NB4 (cell line): ENCODE measurements at regions not wholly inside any gene's neighbourhood (a gene's known extent, or its start where the extent isn't known, plus 50 kb on each side); places are given as distances from the start of the nearest gene placed in this dataset.

Experiments
- DNase-seq: peaks from one replicate; pipeline ENCODE4 v3.0.0; 2010; ENCODE audit warnings: low read depth
- H3K4me3 ChIP-seq: one replicate; pipeline ENCODE4 v1.5.1; 2011; ENCODE audit warnings: mild to moderate bottlenecking, low read depth, low read length, moderate library complexity
- MYC ChIP-seq: IDR thresholded peaks from 2 replicates; pipeline ENCODE4 v1.6.1; 2011; ENCODE audit warnings: low read depth, low read length
- POLR2A ChIP-seq: IDR thresholded peaks from 2 replicates; pipeline ENCODE4 v1.6.1; 2011; ENCODE audit warnings: mild to moderate bottlenecking; ENCODE audit not compliant: insufficient read length; ENCODE audit errors: extremely low read depth
- TF ChIP-seq, protein P1 (sequence below): IDR thresholded peaks from one replicate; pipeline ENCODE4 v1.5.1; 2012; ENCODE audit warnings: low read depth, low read length
- TF ChIP-seq, protein P2 (sequence below): IDR thresholded peaks from 2 replicates; pipeline ENCODE4 v1.6.1; 2011; ENCODE audit warnings: low read depth, low read length

DNA sequence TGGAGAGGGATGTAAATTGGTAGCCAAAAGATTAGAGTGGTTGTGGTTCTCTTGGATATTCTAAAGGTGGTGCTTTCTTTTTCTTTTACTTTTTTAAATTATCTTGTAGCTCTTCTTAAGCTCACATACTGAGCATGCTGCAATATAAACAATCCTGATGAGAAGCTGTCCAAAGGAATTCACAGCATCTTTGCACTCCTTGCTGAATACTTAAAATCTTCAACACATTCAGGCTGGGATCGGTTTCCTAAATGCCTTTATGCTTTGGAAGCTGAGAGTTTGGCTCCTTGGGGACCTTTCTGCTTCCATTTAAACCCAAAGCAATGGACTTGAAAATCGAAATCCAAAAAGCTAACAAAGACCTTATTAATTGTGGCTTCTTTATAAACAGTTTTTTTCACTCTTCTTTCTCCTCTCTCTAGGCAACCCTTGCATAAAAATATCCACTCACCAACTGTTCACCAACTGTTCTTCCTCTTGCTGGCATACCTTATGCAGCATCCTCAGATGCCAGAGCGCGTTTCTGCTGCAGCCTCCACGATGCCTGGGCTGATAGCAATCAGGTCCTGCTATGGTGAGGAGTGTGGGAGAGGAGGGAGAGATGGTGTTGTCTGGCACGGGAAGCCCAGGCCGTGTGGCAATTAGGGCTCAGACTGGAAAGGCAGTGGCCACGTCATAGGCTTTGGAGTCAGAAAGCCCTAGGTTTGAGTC lies 535.8 kb upstream of the DAB1 start:
- DNase-seq = no peak
- TF ChIP-seq, protein P1, sequence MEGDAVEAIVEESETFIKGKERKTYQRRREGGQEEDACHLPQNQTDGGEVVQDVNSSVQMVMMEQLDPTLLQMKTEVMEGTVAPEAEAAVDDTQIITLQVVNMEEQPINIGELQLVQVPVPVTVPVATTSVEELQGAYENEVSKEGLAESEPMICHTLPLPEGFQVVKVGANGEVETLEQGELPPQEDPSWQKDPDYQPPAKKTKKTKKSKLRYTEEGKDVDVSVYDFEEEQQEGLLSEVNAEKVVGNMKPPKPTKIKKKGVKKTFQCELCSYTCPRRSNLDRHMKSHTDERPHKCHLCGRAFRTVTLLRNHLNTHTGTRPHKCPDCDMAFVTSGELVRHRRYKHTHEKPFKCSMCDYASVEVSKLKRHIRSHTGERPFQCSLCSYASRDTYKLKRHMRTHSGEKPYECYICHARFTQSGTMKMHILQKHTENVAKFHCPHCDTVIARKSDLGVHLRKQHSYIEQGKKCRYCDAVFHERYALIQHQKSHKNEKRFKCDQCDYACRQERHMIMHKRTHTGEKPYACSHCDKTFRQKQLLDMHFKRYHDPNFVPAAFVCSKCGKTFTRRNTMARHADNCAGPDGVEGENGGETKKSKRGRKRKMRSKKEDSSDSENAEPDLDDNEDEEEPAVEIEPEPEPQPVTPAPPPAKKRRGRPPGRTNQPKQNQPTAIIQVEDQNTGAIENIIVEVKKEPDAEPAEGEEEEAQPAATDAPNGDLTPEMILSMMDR = no peak
- no peak overlapping the region for H3K4me3 ChIP-seq

DNA sequence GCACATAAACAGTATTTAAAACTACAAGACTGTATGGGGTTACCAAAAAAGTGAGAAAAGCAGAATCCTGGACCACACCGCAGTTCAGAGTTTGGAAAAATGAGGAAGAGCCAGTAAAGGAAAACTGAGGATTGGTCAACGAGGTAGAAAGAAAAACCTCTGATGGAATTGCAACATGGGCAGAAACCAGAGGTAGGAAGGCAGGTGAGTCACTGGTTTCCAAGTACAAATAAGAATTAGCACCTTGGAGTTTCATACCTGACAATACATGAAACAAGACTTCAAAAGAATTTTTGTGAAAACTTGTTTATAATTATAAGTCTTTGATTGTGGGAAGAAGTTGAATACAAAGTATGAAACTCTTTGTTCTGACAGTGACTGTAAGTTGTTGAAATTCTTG lies 533.7 kb upstream of the DAB1 start:
- H3K4me3 ChIP-seq = no peak overlapping the region
- TF ChIP-seq MYC (no peak), POLR2A (no peak)
- TF ChIP-seq, protein P2, sequence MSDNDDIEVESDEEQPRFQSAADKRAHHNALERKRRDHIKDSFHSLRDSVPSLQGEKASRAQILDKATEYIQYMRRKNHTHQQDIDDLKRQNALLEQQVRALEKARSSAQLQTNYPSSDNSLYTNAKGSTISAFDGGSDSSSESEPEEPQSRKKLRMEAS = no peak
- TF ChIP-seq, protein P1 = no peak
- DNase-seq = no peak

DNA sequence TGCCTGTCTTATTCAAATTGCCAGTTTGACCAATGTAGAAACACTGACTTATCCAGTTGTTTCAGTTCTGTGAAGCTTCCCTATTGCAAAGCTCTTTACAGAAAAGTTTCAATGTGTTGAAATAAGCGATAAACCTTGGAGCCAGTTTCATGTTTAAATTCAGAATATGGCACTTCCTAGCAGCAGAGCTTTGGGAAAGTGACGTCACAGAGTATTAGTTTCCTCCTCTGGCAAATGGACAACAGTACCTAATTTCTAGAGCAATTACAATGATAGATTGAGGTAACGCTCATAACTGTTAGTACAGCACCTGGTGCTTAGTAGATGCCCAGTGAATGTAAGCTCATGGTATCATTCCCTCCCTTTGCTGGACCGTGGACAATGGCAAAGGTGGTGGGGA lies 527.5 kb upstream of the DAB1 start:
- TF ChIP-seq POLR2A = no peak
- TF ChIP-seq, protein P1 = no peak
- no peak for TF ChIP-seq MYC
- TF ChIP-seq, protein P2 = no peak

DNA sequence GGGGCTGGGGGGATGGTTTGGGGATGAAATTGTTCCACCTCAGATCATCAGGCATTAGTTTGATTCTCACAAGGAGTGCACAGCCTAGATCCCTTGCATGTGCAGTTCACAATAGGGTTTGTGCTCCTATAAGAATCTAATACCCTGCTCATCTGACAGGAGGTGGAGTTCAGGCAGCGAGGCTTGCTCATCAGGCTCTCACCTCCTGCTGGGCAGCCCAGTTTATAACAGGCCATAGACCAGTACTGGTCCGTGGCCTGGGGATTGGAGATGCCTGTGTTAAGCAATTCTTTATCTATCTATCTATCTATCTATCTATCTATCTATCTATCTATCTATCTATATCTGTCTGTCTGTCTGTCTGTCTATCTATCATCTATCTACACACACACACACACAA lies 525.3 kb upstream of the DAB1 start:
- TF ChIP-seq, protein P2 = no peak
- TF ChIP-seq MYC (no peak), POLR2A (no peak)
- TF ChIP-seq, protein P1 = no peak
- H3K4me3 ChIP-seq = no peak overlapping the region
- no peak for DNase-seq

More for the DNA sequence above, 527.5 kb upstream of the DAB1 start:
- H3K4me3 ChIP-seq = no peak overlapping the region
- no peak for DNase-seq

DNA sequence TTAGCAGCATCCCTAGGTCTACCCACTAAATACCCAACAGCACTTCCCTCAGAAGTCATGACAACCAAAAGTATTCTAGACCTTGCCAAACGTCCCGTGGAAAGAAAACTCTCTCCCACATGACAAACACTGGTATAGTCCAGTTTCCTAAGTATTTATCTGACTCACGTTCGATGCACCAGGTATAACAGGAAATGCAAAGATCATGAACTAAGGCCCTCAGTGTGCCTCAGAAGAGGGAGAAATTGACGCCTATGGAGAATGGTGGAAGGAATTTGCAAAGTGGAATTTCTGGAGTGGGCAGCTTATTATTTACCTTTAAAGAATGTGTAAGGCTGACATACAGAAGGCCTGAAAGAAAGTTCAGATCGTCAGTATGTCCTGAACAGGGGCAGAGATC lies 523.6 kb upstream of the DAB1 start:
- no peak for DNase-seq
- TF ChIP-seq, protein P1 = no peak
- TF ChIP-seq, protein P2 = no peak
- no peak for TF ChIP-seq MYC
- no peak for TF ChIP-seq POLR2A
- H3K4me3 ChIP-seq = no peak overlapping the region

DNA sequence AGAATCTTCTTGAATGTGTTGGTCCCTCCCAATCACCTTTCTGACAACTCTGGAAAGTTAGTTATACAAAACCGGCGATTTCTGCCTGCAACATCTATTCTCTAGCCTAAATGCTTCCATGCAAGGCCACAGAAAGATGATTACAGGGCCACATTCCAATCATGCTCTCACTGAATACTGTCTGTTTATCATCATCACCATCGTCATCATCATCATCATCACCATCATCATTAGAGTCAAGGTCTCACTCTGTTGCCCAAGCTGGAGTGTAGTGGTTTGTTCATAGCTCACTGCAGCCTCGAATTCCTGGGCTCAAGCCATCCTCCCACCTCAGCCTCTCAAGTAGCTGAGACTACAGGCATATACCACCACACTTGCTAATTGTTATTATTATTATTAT lies 521.2 kb upstream of the DAB1 start:
- TF ChIP-seq MYC (no peak), POLR2A (no peak)
- TF ChIP-seq, protein P1 = no peak
- TF ChIP-seq, protein P2 = no peak
- no peak for DNase-seq
- no peak overlapping the region for H3K4me3 ChIP-seq
